SKM-1 treated with dmso at 0.1 percent for 144 hours (cell line): ENCODE measurements at regions not wholly inside any gene's neighbourhood (a gene's known extent, or its start where the extent isn't known, plus 50 kb on each side); places are given as distances from the start of the nearest gene placed in this dataset.

ENCODE experiments used
- DNase-seq: peaks from one replicate; lab custom pipeline; 2025; ENCODE audit not compliant: unreplicated experiment; lab: John Stamatoyannopoulos, UW

- DNase-seq, result no peak
Observed at GRCh38 chr1:98048244-98048643, 127.4 kb upstream of the DPYD start.

- DNase-seq, result no peak
Observed at GRCh38 chr1:98047171-98047570, 126.3 kb upstream of the DPYD start.

GRCh38 chr1:98045767-98046641, 125.2 kb upstream of the DPYD start:
- no peak for DNase-seq

- no peak for DNase-seq
Observed at GRCh38 chr1:98045211-98045766, 124.5 kb upstream of the DPYD start.

GRCh38 chr1:98044766-98045165, 123.9 kb upstream of the DPYD start:
- DNase-seq, result no peak

- DNase-seq, result no peak
Observed at GRCh38 chr1:98044071-98044697, 123.3 kb upstream of the DPYD start.

DNA sequence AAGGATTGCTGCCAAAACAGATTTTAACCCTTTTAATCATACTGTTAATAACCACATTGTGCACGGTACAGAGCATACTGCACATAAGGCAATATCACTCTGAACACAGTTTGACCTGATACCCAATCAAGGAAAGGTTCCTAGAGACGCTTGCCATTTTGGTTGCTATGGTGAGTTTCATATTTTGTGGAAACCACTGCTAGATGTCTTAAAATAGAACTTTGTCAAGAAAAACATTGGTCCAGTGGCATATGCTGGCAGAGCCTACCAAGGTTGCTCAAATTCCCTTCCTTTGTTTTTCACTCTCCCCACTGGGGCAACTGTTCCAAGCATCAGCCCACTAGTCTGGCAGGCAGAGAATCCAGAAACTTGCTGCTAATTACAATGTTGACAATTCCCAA, 114.8 kb upstream of the DPYD start:
- no peak for DNase-seq

- no peak for DNase-seq
Observed at GRCh38 chr1:98034505-98034904, 113.7 kb upstream of the DPYD start.

GRCh38 chr1:98032958-98033357, 112.1 kb upstream of the DPYD start:
- DNase-seq, result no peak

- no peak for DNase-seq
Observed at GRCh38 chr1:98030976-98031375, 110.1 kb upstream of the DPYD start.

DNA sequence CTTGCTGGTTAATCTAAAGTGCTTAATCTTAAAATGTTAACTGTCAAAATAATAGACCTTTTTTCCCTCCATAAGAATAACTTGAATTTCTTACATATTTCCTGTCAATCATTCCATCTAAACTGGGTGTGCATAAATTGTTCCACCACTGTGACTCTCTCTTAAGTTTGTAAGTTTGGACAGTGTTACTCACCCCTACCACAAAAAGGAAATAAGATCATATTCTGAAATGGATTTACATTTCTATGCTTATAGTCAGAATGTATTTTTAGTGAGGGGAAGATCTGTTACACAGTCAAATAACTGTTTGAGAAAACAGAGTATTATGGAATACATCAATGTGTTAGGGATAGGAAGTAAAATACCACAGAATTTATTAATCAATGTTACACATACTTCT, 109.6 kb upstream of the DPYD start:
- DNase-seq, result no peak

DNA sequence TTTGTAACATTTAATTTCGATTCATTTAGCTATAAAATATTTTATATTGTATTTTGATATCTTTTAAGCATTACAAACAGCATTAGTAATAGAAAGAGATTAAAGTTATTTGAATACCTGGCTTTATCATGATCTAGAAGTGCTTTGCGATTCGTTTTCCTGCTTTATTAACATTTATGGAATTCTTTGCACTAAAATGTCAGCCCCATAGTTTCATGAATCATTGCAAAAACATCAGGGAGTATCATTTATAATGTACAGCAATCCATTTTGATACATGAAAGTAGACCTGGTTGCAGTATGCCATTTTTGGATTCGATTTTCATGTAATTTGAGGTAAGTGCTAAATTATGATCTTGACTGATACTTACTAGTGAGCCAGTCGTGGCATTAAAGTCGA, 108.0 kb upstream of the DPYD start:
- no peak for DNase-seq

DNA sequence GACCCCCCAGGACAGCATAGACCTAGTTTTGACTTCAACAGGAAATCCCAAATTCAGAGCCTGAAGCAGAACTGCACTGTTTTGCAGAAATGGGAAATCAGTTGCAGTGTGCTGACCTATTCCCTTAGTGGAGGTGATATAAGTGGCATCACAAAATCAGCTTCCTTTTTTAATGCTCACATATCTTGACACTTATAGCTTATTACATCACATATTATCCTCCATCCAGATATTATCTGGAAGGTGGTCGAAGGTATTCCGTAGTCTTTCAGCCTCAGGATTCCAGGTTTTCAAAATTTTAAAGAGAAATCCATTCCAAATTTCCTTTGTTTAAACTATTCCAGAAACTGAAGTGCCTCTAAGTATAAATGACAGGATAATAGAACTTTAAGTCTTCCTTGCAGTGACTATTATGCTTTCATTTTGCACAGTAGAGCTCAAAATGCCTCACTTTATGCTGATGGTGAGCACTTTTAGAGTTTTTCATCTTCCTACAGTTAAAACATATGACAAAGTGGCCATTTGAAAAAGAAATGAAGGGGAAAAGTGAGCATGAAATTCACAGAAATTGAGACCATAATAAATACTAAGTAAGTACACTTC, 106.4 kb upstream of the DPYD start:
- no peak for DNase-seq

DNA sequence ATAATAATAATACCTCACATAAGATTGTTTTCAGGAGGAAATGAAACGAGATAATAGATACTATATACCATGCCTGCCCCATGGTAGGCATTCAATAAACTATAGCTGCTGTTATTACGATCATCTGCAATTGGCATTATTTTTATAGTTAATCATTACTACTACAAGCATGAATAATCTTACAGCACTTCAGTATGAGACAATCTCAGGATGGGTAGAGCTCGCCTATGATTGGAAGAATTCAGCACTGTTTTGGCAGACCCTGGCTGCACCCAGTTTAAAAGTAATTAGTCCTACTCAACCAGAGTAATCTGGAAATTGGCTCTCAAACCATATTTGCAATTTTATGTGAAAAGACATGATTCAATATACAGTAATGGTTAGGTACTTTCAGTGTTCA, 105.0 kb upstream of the DPYD start:
- DNase-seq, result no peak

DNA sequence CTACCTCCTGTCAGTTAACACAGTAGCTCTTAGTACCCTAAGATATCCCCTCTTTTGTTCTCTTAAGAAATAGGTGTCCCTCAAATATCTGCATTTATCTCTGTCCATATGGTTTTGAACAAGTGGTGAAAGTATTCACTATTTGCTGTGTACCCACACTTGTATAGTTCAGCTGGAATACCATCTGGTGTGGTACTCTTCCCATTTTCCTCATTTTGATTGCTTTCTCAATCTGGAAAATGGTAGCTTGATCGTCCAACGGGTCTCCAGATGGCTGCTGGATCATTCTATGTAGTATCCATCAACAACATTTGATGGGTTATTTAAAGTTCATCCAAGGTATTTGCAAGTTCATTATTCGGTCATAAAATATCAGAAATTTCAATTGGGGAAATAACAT, 100.3 kb upstream of the DPYD start:
- no peak for DNase-seq

DNA sequence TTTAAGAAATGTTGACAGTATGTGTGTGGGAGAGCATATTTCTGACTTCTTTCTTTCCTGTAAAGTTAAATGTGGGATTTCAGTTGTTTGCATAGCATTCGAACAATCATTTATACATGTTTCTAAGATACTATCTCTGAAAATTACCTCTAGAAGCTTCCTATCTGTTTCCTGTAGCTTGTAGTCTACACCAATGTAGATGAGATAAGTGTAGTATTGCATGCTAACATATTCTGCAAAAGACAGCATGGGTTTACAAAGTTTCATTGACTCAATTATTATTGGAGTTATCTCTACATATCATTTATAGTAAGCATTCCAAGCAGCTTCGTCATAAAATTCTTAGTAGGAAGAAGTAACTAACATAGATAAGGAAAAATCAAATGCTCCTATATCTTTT, 98.9 kb upstream of the DPYD start:
- DNase-seq, result no peak

DNA sequence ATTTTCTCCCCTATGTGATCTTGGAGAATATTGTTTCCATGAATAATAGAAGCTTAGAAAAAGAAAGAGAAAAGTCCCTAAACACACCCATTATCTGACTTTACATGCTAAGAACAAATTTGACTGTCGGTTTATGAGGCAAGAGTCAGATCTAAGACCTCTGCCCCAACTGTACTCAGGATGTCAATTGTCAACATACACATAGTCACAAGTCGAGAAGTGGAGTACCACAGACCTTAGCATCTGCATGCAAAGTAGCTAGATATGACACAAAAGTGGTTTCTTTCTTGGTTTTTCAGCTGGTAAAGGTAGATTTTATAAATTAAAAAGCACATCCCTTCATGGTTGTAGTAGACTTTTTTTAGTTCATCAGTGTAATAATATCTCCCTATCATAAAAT, 97.2 kb upstream of the DPYD start:
- DNase-seq, result no peak

DNA sequence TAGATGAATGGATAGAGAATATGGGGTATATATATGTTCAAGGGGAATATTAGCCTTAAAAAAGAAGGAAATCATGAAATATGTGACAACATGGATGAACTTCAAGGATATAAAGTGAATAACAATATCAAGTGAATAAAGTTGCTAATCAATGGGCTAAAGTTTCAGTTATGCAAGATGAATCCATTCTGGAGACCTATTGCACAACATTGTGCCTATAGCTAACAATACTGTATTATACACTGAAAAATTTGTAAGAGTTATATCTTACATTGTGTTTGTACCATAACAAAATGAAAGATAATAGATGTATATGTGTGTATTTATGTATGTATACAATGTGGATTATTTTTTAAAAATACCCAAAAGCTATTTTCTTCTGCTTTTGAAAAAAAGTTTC, 96.3 kb upstream of the DPYD start:
- no peak for DNase-seq

DNA sequence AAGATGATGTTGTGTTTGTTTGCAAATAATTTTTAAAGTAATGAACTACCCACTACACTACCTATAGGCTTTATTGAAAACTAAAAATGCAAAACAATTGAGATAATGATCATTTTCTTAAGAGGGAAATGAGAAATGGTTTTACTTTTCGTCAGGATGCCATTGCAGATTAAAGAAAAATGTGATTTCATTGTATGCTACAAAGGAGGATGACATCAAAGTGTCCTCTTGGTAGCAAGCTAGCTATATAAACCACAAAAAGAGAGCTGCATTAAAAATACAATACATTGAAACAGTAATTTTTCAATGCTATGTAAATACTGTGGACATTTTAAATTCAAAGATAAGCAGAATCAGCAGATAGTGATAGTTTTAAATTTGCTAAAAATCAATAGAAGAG, 87.5 kb upstream of the DPYD start:
- no peak for DNase-seq

DNA sequence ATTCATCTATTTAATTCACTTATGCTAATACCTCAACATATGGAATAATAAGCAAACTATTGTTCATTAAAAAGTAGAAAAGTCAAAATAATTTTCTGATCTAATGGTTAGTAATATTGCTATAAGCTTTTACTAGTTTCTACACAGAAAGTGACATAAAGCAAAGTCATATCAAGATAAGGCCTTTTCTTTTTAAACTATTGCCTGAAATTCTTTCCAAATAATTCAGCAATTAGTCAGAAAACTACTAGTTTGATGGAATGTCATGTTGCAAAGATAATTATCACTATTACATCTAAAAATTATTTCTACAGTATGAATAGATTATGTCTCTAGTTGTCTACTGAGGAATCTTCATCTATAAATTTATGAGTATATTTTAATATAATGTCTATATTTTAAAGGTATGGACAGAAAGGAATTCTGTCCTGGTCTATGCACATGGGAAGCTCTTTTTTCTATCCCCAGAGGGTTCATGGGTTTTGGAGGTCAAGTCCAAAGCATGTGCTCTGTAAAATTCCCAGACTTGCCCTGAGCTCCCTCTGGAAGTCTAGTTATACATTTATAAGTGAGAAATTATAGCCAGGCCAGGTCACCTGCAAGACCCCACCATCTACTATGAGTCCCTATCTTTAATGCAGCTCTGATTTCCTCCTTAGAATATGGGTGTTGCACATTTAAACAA, 84.6 kb upstream of the DPYD start:
- DNase-seq, result no peak

- DNase-seq, result no peak
Observed at GRCh38 chr1:98003442-98003841, 82.6 kb upstream of the DPYD start.
